Epithelial cell of proximal tubule (primary cell): ENCODE measurements at regions not wholly inside any gene's neighbourhood (a gene's known extent, or its start where the extent isn't known, plus 50 kb on each side); places are given as distances from the start of the nearest gene placed in this dataset.

Source experiments
- DNase-seq: peaks from one replicate; pipeline ENCODE4 v3.0.0-alpha.2; 2011; ENCODE audit warnings: low read depth
- H3K4me3 ChIP-seq: 2 replicates; pipeline ENCODE4 v1.5.1; 2011; ENCODE audit warnings: low read depth, mild to moderate bottlenecking, low read length
- TF ChIP-seq, protein P1 (sequence below): conservative IDR thresholded peaks from 2 replicates; pipeline ENCODE4 v1.5.1; 2012; ENCODE audit warnings: low read depth, mild to moderate bottlenecking, low read length

DNA sequence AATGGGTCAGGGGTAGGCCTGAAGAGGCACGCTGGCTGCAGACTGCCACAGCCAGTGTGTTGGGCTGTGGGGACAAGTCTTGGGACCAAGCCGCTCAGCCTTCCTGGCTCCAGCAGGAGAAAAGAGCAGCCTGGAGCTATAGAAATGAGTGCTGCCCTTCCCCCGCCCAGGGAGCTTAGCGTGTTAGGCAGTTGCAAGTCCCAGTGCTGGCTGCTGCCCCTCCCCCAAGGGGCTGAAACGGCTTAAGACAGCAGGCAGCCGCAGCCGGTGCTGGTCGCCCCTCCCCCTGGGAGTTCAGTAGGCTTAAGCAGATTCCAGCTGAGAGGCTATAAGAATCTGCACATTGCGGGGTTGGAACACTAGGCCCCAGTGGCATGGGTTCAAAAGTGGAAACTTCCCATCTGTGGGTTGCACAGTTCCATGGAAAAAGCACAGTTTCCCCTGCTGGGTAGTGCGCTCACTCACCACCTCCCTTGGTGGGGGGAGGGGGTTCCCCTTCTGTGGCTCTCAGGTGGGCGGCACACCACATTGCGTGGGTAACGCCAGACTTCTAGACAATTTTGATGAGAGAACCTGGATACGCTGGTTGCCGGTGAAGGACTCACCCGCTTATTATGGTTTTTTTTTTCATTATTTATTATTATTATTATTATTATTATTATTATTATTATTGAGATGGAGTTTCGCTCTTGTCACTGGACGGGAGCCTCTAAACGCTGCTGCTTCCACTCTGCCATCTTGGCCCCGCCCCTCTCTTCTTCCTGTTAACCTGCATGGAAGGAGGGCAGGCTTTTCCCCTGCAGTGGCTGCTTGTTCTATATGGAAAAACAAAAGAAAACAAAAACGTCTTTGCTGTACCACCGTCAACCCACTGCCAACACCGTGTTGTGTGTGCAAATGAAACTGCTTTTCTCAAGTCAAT is 151.1 kb downstream of the CXCL12 start:
- DNase-seq: no peak
- TF ChIP-seq, protein P1, sequence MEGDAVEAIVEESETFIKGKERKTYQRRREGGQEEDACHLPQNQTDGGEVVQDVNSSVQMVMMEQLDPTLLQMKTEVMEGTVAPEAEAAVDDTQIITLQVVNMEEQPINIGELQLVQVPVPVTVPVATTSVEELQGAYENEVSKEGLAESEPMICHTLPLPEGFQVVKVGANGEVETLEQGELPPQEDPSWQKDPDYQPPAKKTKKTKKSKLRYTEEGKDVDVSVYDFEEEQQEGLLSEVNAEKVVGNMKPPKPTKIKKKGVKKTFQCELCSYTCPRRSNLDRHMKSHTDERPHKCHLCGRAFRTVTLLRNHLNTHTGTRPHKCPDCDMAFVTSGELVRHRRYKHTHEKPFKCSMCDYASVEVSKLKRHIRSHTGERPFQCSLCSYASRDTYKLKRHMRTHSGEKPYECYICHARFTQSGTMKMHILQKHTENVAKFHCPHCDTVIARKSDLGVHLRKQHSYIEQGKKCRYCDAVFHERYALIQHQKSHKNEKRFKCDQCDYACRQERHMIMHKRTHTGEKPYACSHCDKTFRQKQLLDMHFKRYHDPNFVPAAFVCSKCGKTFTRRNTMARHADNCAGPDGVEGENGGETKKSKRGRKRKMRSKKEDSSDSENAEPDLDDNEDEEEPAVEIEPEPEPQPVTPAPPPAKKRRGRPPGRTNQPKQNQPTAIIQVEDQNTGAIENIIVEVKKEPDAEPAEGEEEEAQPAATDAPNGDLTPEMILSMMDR: no peak
- H3K4me3 ChIP-seq: no peak overlapping the region

DNA sequence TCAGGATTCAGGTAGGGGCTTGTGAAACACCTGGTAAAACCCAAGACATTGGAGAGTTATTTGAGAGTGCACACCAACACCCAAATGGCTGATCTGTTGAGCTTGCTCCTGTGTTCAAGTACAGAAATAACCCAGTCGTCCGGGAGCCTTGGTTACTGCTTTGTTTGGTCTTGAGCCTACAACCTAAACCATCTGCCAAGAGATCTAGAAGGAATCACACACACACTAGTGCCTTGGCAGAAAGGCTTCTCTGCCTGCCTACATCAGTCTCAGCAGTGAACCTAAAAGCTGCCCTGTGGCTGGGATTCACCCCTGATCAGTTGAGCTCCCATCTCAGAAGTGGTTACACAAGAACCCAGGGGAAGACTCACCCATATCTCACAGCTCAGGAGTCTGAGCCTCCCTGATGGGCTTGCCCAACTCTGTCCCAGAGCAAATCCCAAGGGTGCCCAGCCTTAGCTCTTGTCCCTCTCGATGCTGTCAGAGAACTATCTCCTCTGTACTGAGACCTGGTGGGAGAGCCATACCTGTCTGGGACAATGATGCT is 167.6 kb downstream of the CXCL12 start:
- DNase-seq: no peak
- TF ChIP-seq, protein P1: no peak
- H3K4me3 ChIP-seq: no peak overlapping the region

DNA sequence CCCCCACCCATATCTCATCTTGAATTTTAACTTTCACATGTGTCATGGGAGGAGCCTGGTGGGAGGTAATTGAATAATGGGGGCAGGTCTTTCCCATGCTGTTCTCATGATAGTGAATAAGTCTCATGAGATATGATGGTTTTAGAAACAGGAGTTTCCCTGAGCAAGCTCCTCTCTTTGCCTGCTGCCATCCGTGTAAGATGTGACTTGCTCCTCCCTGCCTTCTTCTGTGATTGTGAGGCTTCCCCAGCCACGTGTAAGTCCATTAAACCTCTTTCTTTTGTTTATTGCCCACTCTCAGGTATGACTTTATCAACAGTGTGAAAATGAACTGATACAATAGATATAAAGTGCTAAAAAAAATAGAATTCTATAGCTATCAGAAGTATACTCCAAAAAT is 168.8 kb downstream of the CXCL12 start:
- H3K4me3 ChIP-seq: no peak overlapping the region
- no peak for DNase-seq
- TF ChIP-seq, protein P1: no peak

DNA sequence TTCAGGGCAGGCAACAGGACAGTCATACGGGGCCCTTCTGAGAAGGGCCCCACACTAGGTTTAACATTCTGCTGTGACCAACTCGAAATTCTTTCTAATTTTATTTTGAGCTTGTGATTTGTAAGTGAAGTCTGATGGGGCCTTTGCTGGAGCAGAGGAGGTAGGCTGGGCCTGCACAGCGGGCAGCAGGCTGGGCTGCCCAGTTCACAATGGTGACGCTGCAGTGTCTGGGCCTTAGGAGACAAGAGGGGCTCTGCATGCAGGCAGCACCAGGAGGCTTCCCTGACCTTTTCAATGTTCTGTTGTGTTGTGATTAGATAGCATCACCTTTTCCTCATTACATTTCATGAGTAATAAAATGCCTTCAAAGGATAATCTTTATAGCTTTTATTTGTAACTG is 175.1 kb downstream of the CXCL12 start:
- TF ChIP-seq, protein P1: no peak

DNA sequence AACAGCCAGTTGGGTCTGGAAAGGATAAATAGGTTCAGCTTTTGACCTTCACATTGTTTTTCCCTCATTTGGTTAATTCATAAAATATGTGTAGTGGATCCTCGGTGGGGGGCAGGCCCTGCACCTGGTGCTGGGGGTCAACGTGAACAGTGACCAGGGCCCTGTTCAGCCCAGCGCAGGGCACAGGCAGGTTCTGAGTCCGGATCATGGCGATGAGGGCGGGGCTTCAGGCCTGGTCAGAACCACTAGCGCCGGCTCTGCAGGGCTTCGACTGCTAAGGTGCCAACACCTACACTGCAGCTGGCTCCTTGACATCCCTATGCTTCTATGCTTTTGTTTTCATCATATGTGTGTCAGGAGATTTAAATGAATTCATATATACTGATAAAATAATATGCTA is 177.7 kb downstream of the CXCL12 start:
- no peak overlapping the region for H3K4me3 ChIP-seq
- TF ChIP-seq, protein P1: no peak
- DNase-seq: no peak

More for the DNA sequence above, 175.1 kb downstream of the CXCL12 start:
- H3K4me3 ChIP-seq: no peak overlapping the region
- no peak for DNase-seq

DNA sequence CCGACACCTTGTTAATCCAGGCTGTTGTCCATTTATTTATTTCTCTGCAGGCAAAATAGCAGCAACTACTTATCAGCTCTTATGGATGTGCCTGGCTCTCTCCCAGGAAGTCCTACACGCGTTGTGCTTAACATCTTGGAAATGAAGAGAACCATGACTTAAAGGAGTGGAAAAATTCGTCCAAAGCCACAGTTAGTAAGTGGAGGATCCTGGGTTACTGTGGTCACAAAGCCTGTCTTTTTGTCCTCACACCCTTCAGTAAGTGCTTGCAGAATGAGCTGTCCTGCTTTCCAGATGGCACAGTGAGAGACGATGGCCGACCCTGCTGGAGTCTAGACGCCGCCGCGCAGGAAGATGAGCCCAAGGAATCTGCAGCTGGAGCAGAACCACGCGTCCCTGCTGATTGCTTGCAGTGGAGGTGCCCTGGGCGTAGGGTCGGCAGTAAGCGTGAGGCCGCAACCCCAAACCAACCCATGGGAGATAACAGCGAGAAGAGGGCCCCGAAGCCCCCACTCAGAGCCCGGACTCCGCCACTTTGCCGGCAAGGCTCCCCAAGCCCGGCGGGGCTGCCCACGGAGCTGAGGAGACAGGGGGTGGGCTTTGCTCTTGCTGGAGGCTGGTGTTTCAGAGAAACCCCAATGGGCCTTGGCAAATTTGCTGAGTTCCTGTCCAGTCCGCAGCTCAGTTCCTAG is 178.6 kb downstream of the CXCL12 start:
- no peak for DNase-seq
- TF ChIP-seq, protein P1: no peak
- H3K4me3 ChIP-seq: no peak overlapping the region
